HEK293T (cell line): ENCODE measurements at regions not wholly inside any gene's neighbourhood (a gene's known extent, or its start where the extent isn't known, plus 50 kb on each side); places are given as distances from the start of the nearest gene placed in this dataset.

ENCODE experiments used
- CTCF ChIA-PET: fragments of 350-600 bp; formaldehyde crosslinking; extraction: SDS; loops from one replicate; lab custom pipeline; 2021; ENCODE audit warnings: antibody characterized with exemption, inconsistent platforms; lab: Yijun Ruan, JAX
- POLR2A ChIA-PET: fragments of 350-600 bp; formaldehyde crosslinking; extraction: SDS; loops from one replicate; lab custom pipeline; 2020; ENCODE audit warnings: antibody characterized with exemption, inconsistent platforms; lab: Yijun Ruan, JAX
- DNase-seq: peaks from one replicate; pipeline ENCODE4 v3.0.0; 2012; ENCODE audit warnings: mixed read lengths; ENCODE audit errors: extremely low spot score
- ARNT ChIP-seq: fragments of 450-650 bp; IDR thresholded peaks from 2 replicates; pipeline ENCODE4 v1.6.1; 2017; ENCODE audit warnings: mild to moderate bottlenecking
- BHLHE40 ChIP-seq: fragments of 450-650 bp; IDR thresholded peaks from 2 replicates; pipeline ENCODE4 v1.6.1; 2016; ENCODE audit warnings: mild to moderate bottlenecking, moderate library complexity, borderline replicate concordance
- CTBP1 ChIP-seq: fragments of 450-650 bp; IDR thresholded peaks from 2 replicates; pipeline ENCODE4 v1.6.1; 2016; ENCODE audit warnings: borderline replicate concordance
- ELF4 ChIP-seq: fragments of 450-650 bp; IDR thresholded peaks from 2 replicates; pipeline ENCODE4 v1.6.1; 2017; ENCODE audit warnings: antibody characterized with exemption
- FOXA1 ChIP-seq: fragments of 450-650 bp; IDR thresholded peaks from 2 replicates; pipeline ENCODE4 v1.6.1; 2016; ENCODE audit warnings: mild to moderate bottlenecking
- FOXK2 ChIP-seq: fragments of 450-650 bp; IDR thresholded peaks from 2 replicates; pipeline ENCODE4 v1.6.1; 2016; ENCODE audit warnings: mild to moderate bottlenecking
- FOXM1 ChIP-seq: fragments of 450-650 bp; IDR thresholded peaks from 2 replicates; pipeline ENCODE4 v1.6.1; 2017; ENCODE audit warnings: mild to moderate bottlenecking, borderline replicate concordance
- HDGF ChIP-seq: fragments of 450-650 bp; IDR thresholded peaks from 2 replicates; pipeline ENCODE4 v1.6.1; 2017; ENCODE audit warnings: antibody characterized with exemption, borderline replicate concordance
- L3MBTL2 ChIP-seq: fragments of 450-650 bp; conservative IDR thresholded peaks from 2 replicates; pipeline ENCODE4 v1.6.1; 2016; ENCODE audit warnings: mild to moderate bottlenecking
- LEF1 ChIP-seq: fragments of 450-650 bp; IDR thresholded peaks from 2 replicates; pipeline ENCODE4 v1.6.1; 2017; ENCODE audit warnings: mild to moderate bottlenecking, borderline replicate concordance
- NFRKB ChIP-seq: fragments of 450-650 bp; IDR thresholded peaks from 2 replicates; pipeline ENCODE4 v1.6.1; 2016; ENCODE audit warnings: mild to moderate bottlenecking, moderate library complexity
- SP1 ChIP-seq: fragments of 450-650 bp; IDR thresholded peaks from 2 replicates; pipeline ENCODE4 v1.6.1; 2017
- SUZ12 ChIP-seq: fragments of 450-650 bp; IDR thresholded peaks from 2 replicates; pipeline ENCODE4 v1.6.1; 2016; ENCODE audit warnings: mild to moderate bottlenecking
- TARDBP ChIP-seq: fragments of 450-650 bp; IDR thresholded peaks from 2 replicates; pipeline ENCODE4 v1.6.1; 2016
- ZNF384 ChIP-seq: fragments of 450-650 bp; IDR thresholded peaks from 2 replicates; pipeline ENCODE4 v1.6.1; 2016
- TF ChIP-seq, protein P1 (sequence below): fragments of 450-650 bp; IDR thresholded peaks from 2 replicates; pipeline ENCODE4 v1.6.1; 2016

GRCh38 chr4:189497516-189497915 lies 443.2 kb upstream of the FRG1 start:
- POLR2A ChIA-PET = no interaction called here
- TF ChIP-seq FOXA1 (no peak), SUZ12 (no peak), BHLHE40 (no peak), FOXK2 (no peak), FOXM1 (no peak), TARDBP (no peak), HDGF (no peak), NFRKB (no peak), CTBP1 (no peak), SP1 (no peak), ELF4 (no peak), LEF1 (no peak), ARNT (no peak)
- TF ChIP-seq, protein P1, sequence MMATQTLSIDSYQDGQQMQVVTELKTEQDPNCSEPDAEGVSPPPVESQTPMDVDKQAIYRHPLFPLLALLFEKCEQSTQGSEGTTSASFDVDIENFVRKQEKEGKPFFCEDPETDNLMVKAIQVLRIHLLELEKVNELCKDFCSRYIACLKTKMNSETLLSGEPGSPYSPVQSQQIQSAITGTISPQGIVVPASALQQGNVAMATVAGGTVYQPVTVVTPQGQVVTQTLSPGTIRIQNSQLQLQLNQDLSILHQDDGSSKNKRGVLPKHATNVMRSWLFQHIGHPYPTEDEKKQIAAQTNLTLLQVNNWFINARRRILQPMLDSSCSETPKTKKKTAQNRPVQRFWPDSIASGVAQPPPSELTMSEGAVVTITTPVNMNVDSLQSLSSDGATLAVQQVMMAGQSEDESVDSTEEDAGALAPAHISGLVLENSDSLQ = no peak
- no peak for DNase-seq
- CTCF ChIA-PET = no interaction called here

DNA sequence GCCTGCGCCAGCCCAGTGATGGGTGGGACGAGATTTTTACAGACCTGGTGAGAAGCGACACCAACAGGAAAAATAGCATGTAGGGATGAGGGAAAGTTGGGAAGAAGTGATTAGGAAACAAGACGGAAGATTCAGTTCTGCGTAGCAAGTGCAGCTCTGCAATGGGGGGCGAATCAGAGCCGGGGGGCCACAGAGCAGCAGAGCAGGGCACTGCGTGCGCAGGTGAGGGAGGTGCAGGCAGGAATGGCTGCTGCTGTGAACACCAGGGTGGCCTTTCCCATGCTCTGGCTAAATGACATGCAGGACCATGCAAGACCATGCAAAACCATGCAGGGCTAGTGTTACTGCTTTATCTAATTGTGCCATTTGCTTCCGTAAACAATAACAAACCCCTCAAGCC lies 442.7 kb upstream of the FRG1 start:
- CTCF ChIA-PET = no interaction called here
- DNase-seq = no peak
- TF ChIP-seq CTBP1 (no peak), SUZ12 (no peak), ZNF384 (no peak), FOXM1 (no peak), TARDBP (no peak), HDGF (no peak), ARNT (no peak), LEF1 (no peak), NFRKB (no peak), L3MBTL2 (no peak), SP1 (no peak), ELF4 (no peak), FOXK2 (no peak)
- TF ChIP-seq, protein P1 = no peak
- POLR2A ChIA-PET = no interaction called here

GRCh38 chr4:189498457-189498856 lies 442.2 kb upstream of the FRG1 start:
- ChIA-PET CTCF (no interaction called here), POLR2A (no interaction called here)
- no peak for DNase-seq
- TF ChIP-seq SUZ12 (no peak), NFRKB (no peak), LEF1 (no peak), FOXK2 (no peak), ARNT (no peak), ELF4 (no peak), ZNF384 (no peak), SP1 (no peak), TARDBP (no peak)

DNA sequence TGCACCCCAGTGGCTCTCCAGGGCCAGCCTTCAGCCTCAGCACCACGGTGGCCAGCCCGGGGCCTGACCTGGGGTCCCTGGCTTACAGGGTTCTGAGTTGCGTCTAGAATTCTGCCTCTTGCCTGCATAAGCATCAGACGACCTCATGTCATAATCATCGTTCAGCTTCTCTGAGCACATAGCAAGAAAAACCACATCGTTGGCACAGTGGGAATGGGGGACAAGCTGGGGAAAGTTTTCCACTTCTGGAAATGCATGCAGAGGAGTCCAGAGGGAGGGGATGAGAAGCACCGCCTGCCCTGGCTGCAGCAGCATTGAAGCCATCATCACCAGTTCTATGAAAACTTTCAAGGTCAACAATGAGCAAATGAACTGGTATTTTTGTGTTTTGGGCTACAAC lies 441.0 kb upstream of the FRG1 start:
- ChIA-PET POLR2A (no interaction called here), CTCF (no interaction called here)
- DNase-seq = no peak
- TF ChIP-seq FOXA1 (no peak), SP1 (no peak), NFRKB (no peak), L3MBTL2 (no peak), ELF4 (no peak)

GRCh38 chr4:189500970-189501369 lies 439.7 kb upstream of the FRG1 start:
- no peak for DNase-seq
- POLR2A ChIA-PET = no interaction called here
- TF ChIP-seq SP1 = no peak
- TF ChIP-seq FOXA1 = no peak
- TF ChIP-seq FOXM1 = no peak
- TF ChIP-seq TARDBP = no peak
- TF ChIP-seq ELF4 = no peak
- TF ChIP-seq L3MBTL2 = no peak
- TF ChIP-seq FOXK2 = no peak
- no peak for TF ChIP-seq CTBP1
- CTCF ChIA-PET = interaction anchor here (0.7 kb wide), 1 partner anchor 12 kb away, joined by 4 read pairs; no protein-coding TSS in a partner anchor

DNA sequence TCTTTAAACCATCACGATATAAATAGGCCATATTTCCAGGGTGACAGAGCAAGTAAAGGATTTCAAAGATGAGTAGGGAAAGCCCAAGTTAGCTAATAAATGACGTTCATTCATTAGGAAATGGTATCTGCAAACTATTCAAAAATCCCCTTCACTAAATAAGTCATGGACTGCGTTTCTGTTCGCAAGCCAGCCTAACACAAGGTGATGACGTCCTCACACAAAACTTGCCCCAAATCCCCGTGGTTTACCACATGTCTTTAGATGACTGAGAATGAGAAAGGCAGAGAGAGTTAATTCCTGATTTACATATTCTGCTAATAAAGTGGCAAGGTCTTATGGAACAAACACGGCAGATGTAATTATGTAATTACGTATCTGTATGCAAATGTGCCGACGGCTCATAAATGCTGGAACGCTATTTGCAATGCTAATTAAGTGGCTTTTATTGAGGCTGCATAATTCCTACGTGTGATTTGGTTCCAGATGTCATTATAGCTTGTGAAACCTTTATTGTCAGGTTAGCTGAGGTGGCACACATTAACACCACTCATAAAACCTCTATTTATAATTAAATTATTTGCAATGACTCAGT lies 437.7 kb upstream of the FRG1 start:
- CTCF ChIA-PET = no interaction called here
- POLR2A ChIA-PET = no interaction called here
- no peak for DNase-seq
- TF ChIP-seq ZNF384 = no peak
- no peak for TF ChIP-seq SP1
- TF ChIP-seq NFRKB = no peak
- no peak for TF ChIP-seq HDGF
- TF ChIP-seq, protein P1 = no peak
- no peak for TF ChIP-seq SUZ12
- TF ChIP-seq ELF4 = no peak
- TF ChIP-seq L3MBTL2 = no peak
- no peak for TF ChIP-seq FOXK2
- no peak for TF ChIP-seq BHLHE40
- TF ChIP-seq ARNT = no peak
- TF ChIP-seq TARDBP = no peak
